HepG2 (cell line): ENCODE measurements at regions not wholly inside any gene's neighbourhood (a gene's known extent, or its start where the extent isn't known, plus 50 kb on each side); places are given as distances from the start of the nearest gene placed in this dataset.

ENCODE experiments used
- ATAC-seq: fragments of 200-7000 bp; cut with Tn5 transposase; 3 replicates; pipeline ENCODE4 v1.9.1; 2020; ENCODE audit warnings: mild to moderate bottlenecking, moderate library complexity
- BruUV-seq: library from RNA; stranded (reverse); fragments of 400-500 nt; replicated peaks from 2 replicates; lab custom pipeline; 2021; lab: Mats Ljungman, UMichigan
- CTCF ChIA-PET: fragments of 300-600 bp; formaldehyde crosslinking; extraction: SDS; loops from one replicate; lab custom pipeline; 2021; ENCODE audit warnings: low total read pairs, inconsistent platforms, low intra/inter-chr PET ratio; lab: Yijun Ruan, JAX
- POLR2A ChIA-PET: fragments of 350-600 bp; sonication (Branson Sonifier 250); formaldehyde crosslinking; loops from one replicate; lab custom pipeline; 2020; ENCODE audit warnings: antibody characterized with exemption, inconsistent platforms; lab: Yijun Ruan, JAX
- DNase-seq: peaks from one replicate; pipeline ENCODE4 v3.0.0-alpha.2; 2015; ENCODE audit warnings: low spot score
- FAIRE-seq: peaks from 3 replicates; lab custom pipeline; 2011; peaks lifted over from hg19 to GRCh38; lab: Jason Lieb, UNC
- H2AFZ ChIP-seq: one replicate; pipeline ENCODE4 v1.6.1; 2011; ENCODE audit warnings: low read length, inconsistent platforms
- H3K27ac ChIP-seq: fragments of 300-600 bp; 3 replicates; pipeline ENCODE4 v1.8.0; 2011; ENCODE audit warnings: mixed run types, mild to moderate bottlenecking, mixed read lengths, low read length, inconsistent platforms; ENCODE audit not compliant: insufficient read depth; ENCODE audit errors: extremely low read length
- H3K27me3 ChIP-seq, 2 experiments: fragments of 200-600 bp in 1 of 2; 2 replicates in 1 of 2; 3 replicates in 1 of 2; pipeline versions ENCODE4 v1.6.0 to v1.8.0; 2011; ENCODE audit warnings: low read length in 2 of 2, mild to moderate bottlenecking in 2 of 2, moderate library complexity in 2 of 2, inconsistent platforms in 1 of 2; ENCODE audit not compliant: insufficient read depth in 2 of 2, control insufficient read depth in 1 of 2
- H3K36me3 ChIP-seq, 2 experiments: fragments of 200-600 bp in 1 of 2; replicated peaks in 1 of 2; 2 replicates in 1 of 2; 3 replicates in 1 of 2; pipeline versions ENCODE4 v1.5.1 to v1.8.0; 2011; ENCODE audit warnings: low read length in 2 of 2, inconsistent platforms in 1 of 2; ENCODE audit not compliant: insufficient read depth in 2 of 2, control insufficient read depth in 1 of 2
- H3K4me1 ChIP-seq: 2 replicates; pipeline ENCODE4 v1.5.1; 2012; ENCODE audit warnings: low read length, inconsistent platforms; ENCODE audit not compliant: insufficient read depth
- H3K4me2 ChIP-seq: 2 replicates; pipeline ENCODE4 v1.6.0; 2011; ENCODE audit warnings: low read depth, low read length, inconsistent platforms
- H3K4me3 ChIP-seq, 3 experiments: fragments of 200-600 bp in 1 of 3; sonication (generic), shearing (Covaris generic) in 1 of 3; replicated peaks in 1 of 3; 2 replicates each; pipeline ENCODE4 v1.5.1; 2011 to 2016; ENCODE audit warnings: low read length in 3 of 3, inconsistent platforms in 2 of 3, low read depth in 2 of 3, mild to moderate bottlenecking in 2 of 3, control low read depth in 1 of 3, mixed read lengths in 1 of 3; ENCODE audit not compliant: insufficient read depth in 1 of 3
- H3K79me2 ChIP-seq: one replicate; pipeline ENCODE4 v1.6.1; 2011; ENCODE audit warnings: low read length, inconsistent platforms; ENCODE audit not compliant: insufficient read depth
- H3K9ac ChIP-seq: 2 replicates; pipeline ENCODE4 v1.6.0; 2011; ENCODE audit warnings: mild to moderate bottlenecking, low read depth, low read length, inconsistent platforms; ENCODE audit not compliant: insufficient read depth
- H3K9me3 ChIP-seq: 2 replicates; pipeline ENCODE4 v1.5.1; 2012; ENCODE audit warnings: mild to moderate bottlenecking, low read length
- H4K20me1 ChIP-seq: 2 replicates; pipeline ENCODE4 v1.6.0; 2011; ENCODE audit warnings: inconsistent platforms, mild to moderate bottlenecking, low read length, moderate library complexity; ENCODE audit not compliant: insufficient read depth
- TBP ChIP-seq: sonication (generic); formaldehyde crosslinking; IDR thresholded peaks from 2 replicates; pipeline ENCODE4 v1.5.0; 2020; ENCODE audit warnings: missing genetic modification reagents
- WGBS: methylation state at CpG from one replicate; pipeline ENCODE4 v1.1.6; 2017; ENCODE audit warnings: low lambda C conversion rate; 5-methylcytosine and 5-hydroxymethylcytosine counted together
- in situ Hi-C: cut with HindIII; loops from 2 replicates; pipeline ENCODE4 v1.10.0; 2017; ENCODE audit warnings: low pct_unique_long_range_greater_than_20kb; ENCODE audit not compliant: extremely low pct_ligation_motif_present
- intact Hi-C: fragments of 100-400 bp; cut with micrococcal nuclease; formaldehyde crosslinking; loops from one replicate; pipeline ENCODE4 v1.10.0; 2022; ENCODE audit not compliant: unreplicated experiment
- TF ChIP-seq, protein P1 (sequence below): sonication (generic); formaldehyde crosslinking; IDR thresholded peaks from 2 replicates; pipeline ENCODE4 v1.5.1; 2020; ENCODE audit warnings: missing genetic modification reagents, mild to moderate bottlenecking, borderline replicate concordance

DNA sequence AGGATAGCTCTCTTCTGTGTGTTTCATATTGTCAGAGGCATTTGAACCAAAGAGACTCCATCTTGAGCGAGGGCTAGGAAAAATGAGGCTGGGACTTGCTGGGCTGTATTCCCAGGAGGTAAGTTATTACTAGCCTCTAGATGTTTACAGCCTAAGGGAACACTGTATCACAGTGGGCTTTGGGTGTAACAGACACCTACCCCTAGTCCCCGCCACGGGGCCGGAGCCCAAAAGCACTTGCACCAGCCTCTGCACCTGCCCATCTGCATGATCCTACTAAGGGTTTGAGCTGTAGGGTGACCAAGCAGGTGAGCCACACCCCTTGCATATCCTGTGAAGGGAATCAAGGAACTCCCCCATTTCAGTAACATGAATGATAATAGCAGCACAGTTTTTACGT is 1972.2 kb downstream of the OLFM4 start:
- Histone ChIP-seq H3K27me3 (no peaks in the 10 kb centered on the region), H4K20me1 (no peaks in the 10 kb centered on the region), H3K4me2 (no peak overlapping the region), H2AFZ (no peak overlapping the region), H3K9ac (no peak overlapping the region), H3K4me1 (no peaks in the 10 kb centered on the region), H3K36me3 (no peaks in the 10 kb centered on the region), H3K9me3 (peaks cover 81% of the 10 kb centered on the region), H3K27ac (no peak overlapping the region), H3K79me2 (no peaks in the 10 kb centered on the region), H3K4me3 (no peak overlapping the region)
- BruUV-seq = no TSS peak
- TF ChIP-seq TBP (CRISPR knock-in tag) = no peak
- ChIA-PET POLR2A (no interaction called here), CTCF (no interaction called here)
- DNase-seq = no peak
- intact Hi-C loops (no loop called here), in situ Hi-C loops (no loop called here)
- 1% methylated on average over 4 of the region's 5 CpGs for WGBS
- ATAC-seq = no peak
- FAIRE-seq = no peak

DNA sequence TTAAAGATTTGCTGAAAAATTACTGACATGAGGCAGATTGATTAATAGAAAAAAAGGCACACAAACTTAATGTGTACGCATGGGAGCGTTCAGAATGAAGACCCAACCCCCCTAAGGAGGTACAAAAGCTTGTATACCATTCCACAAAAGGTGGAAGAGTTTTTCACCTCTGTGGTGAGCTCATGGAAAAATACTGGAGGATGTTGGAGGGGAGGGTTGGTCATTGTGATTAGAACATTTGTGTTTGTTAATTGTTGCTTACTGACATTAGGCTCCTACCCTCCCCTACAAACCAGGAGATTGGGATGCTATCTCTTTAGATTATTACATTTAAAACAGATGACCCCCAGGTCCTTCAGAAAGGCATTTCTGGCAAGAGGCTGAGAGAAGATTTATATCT is 1973.3 kb downstream of the OLFM4 start:
- in situ Hi-C loops (no loop called here), intact Hi-C loops (no loop called here)
- no TSS peak for BruUV-seq
- ChIA-PET CTCF (no interaction called here), POLR2A (no interaction called here)
- Histone ChIP-seq H3K27me3 (no peaks in the 10 kb centered on the region), H3K9me3 (peaks cover 72% of the 10 kb centered on the region), H3K4me2 (no peak overlapping the region), H4K20me1 (no peaks in the 10 kb centered on the region), H3K36me3 (no peaks in the 10 kb centered on the region), H3K9ac (no peak overlapping the region), H3K79me2 (no peaks in the 10 kb centered on the region), H3K27ac (no peak overlapping the region), H3K4me3 (no peak overlapping the region), H3K4me1 (no peaks in the 10 kb centered on the region), H2AFZ (no peak overlapping the region)
- 0% methylated on average over 2 of the region's 2 CpGs for WGBS
- TF ChIP-seq, protein P1, sequence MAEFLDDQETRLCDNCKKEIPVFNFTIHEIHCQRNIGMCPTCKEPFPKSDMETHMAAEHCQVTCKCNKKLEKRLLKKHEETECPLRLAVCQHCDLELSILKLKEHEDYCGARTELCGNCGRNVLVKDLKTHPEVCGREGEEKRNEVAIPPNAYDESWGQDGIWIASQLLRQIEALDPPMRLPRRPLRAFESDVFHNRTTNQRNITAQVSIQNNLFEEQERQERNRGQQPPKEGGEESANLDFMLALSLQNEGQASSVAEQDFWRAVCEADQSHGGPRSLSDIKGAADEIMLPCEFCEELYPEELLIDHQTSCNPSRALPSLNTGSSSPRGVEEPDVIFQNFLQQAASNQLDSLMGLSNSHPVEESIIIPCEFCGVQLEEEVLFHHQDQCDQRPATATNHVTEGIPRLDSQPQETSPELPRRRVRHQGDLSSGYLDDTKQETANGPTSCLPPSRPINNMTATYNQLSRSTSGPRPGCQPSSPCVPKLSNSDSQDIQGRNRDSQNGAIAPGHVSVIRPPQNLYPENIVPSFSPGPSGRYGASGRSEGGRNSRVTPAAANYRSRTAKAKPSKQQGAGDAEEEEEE = no peak
- DNase-seq (no peak), ATAC-seq (no peak), FAIRE-seq (no peak)
